Epithelial cell of esophagus (primary cell): ENCODE measurements at regions not wholly inside any gene's neighbourhood (a gene's known extent, or its start where the extent isn't known, plus 50 kb on each side); places are given as distances from the start of the nearest gene placed in this dataset.

Experiments
- DNase-seq: peaks from one replicate; pipeline ENCODE4 v3.0.0; 2010; ENCODE audit warnings: low read depth
- H3K4me3 ChIP-seq: 2 replicates; pipeline ENCODE4 v1.5.1; 2011; ENCODE audit warnings: mild to moderate bottlenecking, low read length, control low read depth
- TF ChIP-seq, protein P1 (sequence below): IDR thresholded peaks from 2 replicates; pipeline ENCODE4 v1.5.1; 2011; ENCODE audit warnings: low read depth, mild to moderate bottlenecking, low read length, control low read depth, inconsistent platforms; ENCODE audit not compliant: insufficient read depth; ENCODE audit errors: missing control alignments

DNA sequence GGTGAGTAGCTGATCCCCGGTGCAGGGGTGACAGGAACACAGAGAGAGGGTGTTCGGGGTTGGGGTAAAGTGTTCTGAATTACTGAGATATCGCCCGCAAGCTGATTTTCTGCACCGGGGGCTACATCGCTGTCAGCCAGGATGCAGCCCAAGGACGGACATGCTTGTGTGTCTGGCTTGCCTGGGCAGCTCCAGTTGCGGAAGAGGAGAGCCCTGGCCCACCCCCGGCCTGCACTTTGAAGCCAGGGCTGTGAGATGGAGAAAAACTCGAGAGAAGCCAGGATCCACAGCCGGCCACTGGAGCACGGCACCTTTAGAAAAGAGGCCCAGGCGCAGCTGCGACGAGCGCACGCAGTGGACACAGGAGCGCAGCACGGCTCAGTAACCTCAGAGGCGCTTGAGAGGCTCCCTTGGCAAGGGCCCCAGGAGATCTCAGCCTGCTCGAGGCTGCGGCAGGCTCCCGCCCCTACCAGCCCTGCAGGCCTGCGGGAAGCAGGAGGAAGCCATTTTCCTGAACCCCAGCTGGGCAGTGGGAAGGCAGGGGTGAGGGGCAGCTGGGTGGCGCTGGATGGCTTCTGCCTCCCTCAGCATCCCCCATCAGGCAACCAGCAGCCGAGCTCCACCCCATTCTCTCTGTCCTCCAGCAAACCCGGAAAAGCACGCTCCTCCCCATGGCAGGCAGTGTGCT lies 59.2 kb downstream of the C9orf50 start:
- TF ChIP-seq, protein P1, sequence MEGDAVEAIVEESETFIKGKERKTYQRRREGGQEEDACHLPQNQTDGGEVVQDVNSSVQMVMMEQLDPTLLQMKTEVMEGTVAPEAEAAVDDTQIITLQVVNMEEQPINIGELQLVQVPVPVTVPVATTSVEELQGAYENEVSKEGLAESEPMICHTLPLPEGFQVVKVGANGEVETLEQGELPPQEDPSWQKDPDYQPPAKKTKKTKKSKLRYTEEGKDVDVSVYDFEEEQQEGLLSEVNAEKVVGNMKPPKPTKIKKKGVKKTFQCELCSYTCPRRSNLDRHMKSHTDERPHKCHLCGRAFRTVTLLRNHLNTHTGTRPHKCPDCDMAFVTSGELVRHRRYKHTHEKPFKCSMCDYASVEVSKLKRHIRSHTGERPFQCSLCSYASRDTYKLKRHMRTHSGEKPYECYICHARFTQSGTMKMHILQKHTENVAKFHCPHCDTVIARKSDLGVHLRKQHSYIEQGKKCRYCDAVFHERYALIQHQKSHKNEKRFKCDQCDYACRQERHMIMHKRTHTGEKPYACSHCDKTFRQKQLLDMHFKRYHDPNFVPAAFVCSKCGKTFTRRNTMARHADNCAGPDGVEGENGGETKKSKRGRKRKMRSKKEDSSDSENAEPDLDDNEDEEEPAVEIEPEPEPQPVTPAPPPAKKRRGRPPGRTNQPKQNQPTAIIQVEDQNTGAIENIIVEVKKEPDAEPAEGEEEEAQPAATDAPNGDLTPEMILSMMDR: no peak
- H3K4me3 ChIP-seq: no peak overlapping the region
- no peak for DNase-seq

DNA sequence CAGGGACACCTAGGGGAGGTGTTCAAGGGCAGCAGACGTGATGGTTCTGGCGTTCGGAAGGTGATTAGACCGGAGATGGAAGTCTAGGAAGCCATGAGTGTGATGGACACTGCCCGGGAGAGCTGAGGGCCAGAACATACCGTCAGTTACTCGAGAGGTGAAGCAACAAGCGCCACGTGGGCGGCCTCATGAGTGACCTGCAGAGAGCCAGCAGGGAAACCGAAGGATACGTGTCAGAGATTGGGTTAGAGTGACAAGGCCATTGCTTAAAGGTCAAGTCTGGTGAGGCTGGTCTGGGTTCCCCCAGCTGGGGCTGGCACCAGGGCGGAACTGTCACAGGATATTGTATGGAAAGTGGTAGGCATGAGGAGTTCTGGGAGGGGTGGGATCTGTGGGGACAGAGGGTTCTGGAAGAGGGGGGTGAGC lies 60.0 kb downstream of the C9orf50 start:
- TF ChIP-seq, protein P1: no peak
- no peak overlapping the region for H3K4me3 ChIP-seq
- no peak for DNase-seq

- TF ChIP-seq, protein P1: no peak
- no peak overlapping the region for H3K4me3 ChIP-seq
- no peak for DNase-seq
Observed at GRCh38 chr9:129559506-129559881, 61.4 kb downstream of the C9orf50 start.

DNA sequence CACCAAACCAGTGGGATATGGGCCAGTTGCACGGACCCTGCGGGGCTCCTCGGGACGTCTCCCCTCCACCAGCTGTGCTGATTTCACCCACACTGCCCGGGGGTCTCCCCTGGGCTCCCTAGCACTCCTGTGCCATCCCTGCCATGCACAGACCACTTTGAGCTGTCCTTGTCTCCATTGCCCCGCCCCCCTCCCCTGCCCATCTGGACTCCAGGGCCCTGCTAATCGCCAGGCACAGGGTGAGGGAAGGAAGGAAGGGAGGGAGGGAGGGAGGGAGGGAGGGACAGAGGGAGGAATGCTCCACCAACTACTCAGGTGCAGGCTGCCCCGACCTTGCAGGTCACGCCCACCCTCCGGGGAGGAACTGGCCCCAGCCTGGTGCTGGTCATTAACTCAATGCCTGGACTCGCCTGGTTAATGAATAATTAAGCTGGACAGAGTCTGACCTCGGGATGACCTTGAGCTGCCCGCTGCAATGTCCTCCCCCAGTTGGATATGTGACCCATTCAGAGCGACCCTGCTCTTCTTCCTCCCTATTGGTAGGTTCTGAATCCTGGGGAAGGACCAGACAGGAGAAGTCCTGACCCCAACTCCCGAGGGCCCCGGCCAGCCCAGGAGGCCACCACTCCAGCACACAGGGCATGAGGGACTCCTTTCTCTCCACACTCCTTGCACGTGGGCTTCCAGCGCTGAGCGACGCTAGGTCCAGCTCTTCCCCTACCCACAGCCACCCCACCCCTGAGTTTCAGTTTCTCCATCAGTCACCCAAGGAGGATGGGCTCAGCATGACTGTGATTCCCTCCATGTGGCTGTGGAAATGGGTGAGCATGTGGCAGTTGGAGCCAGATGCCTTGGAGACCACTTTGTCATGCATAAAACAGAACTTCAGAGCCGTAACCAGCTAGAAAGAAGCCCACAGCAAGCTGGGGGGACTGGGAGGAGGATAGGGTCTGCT lies 62.1 kb downstream of the C9orf50 start:
- DNase-seq: no peak
- H3K4me3 ChIP-seq: no peak overlapping the region
- TF ChIP-seq, protein P1: no peak

GRCh38 chr9:129558063-129558550 lies 62.8 kb downstream of the C9orf50 start:
- TF ChIP-seq, protein P1: no peak
- H3K4me3 ChIP-seq: no peak overlapping the region
- DNase-seq: no peak

DNA sequence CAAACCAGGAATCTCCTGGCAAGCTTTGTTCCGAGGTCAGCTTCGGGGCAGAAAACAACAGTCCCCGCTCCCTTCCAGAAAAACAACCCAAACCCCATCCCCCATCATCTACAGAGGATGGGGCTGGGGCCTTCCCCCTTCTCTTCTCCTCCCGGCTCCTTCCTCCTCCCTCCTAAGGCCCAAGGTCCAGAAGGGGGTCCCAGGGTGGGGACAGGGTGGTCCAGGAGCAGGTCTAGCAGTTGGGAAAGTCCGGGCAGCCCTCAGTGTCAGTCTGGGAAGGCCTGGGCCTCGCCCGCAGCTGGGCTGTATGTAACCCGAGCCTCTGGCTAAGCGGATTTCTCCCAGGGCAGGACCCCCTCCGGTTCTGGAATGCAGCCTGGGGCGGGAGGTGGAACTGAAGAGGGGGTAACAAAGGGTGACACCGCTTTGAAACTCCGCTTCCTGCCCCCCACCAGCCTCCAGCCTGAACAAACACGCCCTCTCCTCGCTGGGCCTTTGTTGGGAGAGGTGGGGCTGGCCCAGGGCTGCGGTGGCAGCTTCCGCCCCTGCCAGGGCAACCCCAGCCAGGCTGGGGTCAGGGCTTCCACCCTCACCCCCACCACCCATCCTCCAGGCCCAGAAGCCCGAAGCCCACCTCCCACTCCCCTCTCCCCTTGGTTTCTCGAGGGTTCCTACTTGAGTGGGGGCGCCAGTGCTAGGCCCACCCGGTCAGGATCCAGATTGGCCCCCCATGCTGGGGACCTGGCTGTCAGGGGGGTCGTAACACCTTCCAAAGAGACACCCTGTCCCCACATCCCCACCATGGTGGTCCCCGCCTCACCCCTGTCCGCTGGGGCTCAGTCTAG lies 63.5 kb downstream of the C9orf50 start:
- no peak for DNase-seq
- TF ChIP-seq, protein P1: no peak
- H3K4me3 ChIP-seq: no peak overlapping the region
